HepG2 (cell line): ENCODE measurements at regions not wholly inside any gene's neighbourhood (a gene's known extent, or its start where the extent isn't known, plus 50 kb on each side); places are given as distances from the start of the nearest gene placed in this dataset.

Source experiments
- CHD2 ChIP-seq: IDR thresholded peaks from 2 replicates; pipeline ENCODE4 v1.6.1; 2011; ENCODE audit warnings: low read depth, low read length, improper control_type of control experiment
- EP300 ChIP-seq, 3 experiments: sonication (generic) in 1 of 3; formaldehyde crosslinking in 1 of 3; IDR thresholded peaks; 2 replicates each; pipeline versions ENCODE4 v1.5.1 to v1.6.1; 2011 to 2020; ENCODE audit warnings: low read depth in 2 of 3, low read length in 2 of 3, borderline replicate concordance in 1 of 3, improper control_type of control experiment in 1 of 3, mild to moderate bottlenecking in 1 of 3, missing genetic modification reagents in 1 of 3, moderate library complexity in 1 of 3
- HCFC1 ChIP-seq: fragments of 150-350 bp; IDR thresholded peaks from 2 replicates; pipeline ENCODE4 v1.6.1; 2014; ENCODE audit warnings: low read depth, low read length
- ZNF143 ChIP-seq: sonication (generic); formaldehyde crosslinking; IDR thresholded peaks from 2 replicates; pipeline ENCODE4 v1.4.0; 2020; ENCODE audit warnings: missing genetic modification reagents
- ZNF766 ChIP-seq: sonication (generic); formaldehyde crosslinking; IDR thresholded peaks from 2 replicates; pipeline ENCODE4 v1.5.0; 2020; ENCODE audit warnings: missing genetic modification reagents, borderline replicate concordance
- ZSCAN31 ChIP-seq: sonication (generic); formaldehyde crosslinking; IDR thresholded peaks from 2 replicates; pipeline ENCODE4 v1.5.0; 2020; ENCODE audit warnings: low read depth, mild to moderate bottlenecking, missing genetic modification reagents
- TF ChIP-seq, protein P1 (sequence below): sonication (generic); formaldehyde crosslinking; IDR thresholded peaks from 2 replicates; pipeline ENCODE4 v1.4.0; 2020; ENCODE audit warnings: mild to moderate bottlenecking, missing genetic modification reagents
- TF ChIP-seq, protein P2 (sequence below): sonication (generic); formaldehyde crosslinking; IDR thresholded peaks from 2 replicates; pipeline ENCODE4 v1.8.1; 2022; ENCODE audit warnings: low read depth, mild to moderate bottlenecking, missing genetic modification reagents

DNA sequence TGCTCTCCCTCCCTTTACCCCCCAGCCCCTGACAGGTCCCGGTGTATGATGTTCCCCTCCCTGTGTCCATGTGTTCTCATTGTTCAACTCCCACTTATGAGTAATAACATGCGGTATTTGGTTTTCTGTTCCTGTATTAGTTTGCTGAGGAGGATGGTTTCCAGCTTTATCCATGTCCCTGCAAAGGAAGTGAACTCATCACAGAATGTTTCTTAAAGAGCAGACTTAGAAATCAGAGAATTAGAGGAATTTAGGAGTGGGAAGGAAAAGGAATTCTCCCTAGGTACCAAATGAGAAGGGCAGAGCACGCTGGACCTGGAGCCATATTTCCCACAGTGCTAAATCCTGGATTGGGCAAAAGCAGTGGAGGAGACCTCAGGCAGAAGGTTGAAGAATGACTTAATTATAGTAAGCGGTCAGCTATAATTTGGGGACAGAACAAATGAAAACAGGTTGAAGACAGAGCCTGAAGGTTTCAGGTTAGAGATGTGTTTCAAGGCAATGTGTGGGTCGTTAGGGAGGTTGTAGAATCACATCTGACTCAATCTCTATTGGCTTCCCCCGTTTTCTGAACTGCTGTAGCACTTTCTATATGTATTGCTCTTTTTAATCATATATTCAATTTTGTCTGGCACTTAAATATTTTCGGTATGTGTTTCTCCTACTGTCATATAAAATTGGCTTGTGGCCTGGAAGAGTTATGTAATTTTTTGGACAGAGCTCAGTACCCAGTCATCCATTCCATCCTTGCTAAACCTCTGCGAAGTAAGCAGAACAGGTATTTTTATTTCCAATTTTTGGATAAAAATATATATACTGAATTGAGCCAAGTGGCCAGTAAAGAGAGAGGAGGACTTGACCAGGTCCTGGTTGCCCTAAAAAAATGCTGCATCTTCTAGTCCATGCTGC is 210.5 kb upstream of the KLF6 start:
- TF ChIP-seq ZSCAN31 (CRISPR knock-in tag) (no peak), HCFC1 (no peak), CHD2 (no peak), ZNF143 (no peak), ZNF766 (CRISPR knock-in tag) (no peak), EP300 (IDR thresholded peaks at IDR 0.05; ENCODE audit: low read depth in 2 of 2, low read length in 2 of 2) (no peak), EP300 (CRISPR knock-in tag; IDR thresholded peaks at IDR 0.05; ENCODE audit: borderline replicate concordance) (no peak)
- TF ChIP-seq, protein P1, sequence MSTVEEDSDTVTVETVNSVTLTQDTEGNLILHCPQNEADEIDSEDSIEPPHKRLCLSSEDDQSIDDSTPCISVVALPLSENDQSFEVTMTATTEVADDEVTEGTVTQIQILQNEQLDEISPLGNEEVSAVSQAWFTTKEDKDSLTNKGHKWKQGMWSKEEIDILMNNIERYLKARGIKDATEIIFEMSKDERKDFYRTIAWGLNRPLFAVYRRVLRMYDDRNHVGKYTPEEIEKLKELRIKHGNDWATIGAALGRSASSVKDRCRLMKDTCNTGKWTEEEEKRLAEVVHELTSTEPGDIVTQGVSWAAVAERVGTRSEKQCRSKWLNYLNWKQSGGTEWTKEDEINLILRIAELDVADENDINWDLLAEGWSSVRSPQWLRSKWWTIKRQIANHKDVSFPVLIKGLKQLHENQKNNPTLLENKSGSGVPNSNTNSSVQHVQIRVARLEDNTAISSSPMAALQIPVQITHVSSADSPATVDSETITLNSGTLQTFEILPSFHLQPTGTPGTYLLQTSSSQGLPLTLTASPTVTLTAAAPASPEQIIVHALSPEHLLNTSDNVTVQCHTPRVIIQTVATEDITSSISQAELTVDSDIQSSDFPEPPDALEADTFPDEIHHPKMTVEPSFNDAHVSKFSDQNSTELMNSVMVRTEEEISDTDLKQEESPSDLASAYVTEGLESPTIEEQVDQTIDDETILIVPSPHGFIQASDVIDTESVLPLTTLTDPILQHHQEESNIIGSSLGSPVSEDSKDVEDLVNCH (CRISPR knock-in tag): no peak
- TF ChIP-seq, protein P2, sequence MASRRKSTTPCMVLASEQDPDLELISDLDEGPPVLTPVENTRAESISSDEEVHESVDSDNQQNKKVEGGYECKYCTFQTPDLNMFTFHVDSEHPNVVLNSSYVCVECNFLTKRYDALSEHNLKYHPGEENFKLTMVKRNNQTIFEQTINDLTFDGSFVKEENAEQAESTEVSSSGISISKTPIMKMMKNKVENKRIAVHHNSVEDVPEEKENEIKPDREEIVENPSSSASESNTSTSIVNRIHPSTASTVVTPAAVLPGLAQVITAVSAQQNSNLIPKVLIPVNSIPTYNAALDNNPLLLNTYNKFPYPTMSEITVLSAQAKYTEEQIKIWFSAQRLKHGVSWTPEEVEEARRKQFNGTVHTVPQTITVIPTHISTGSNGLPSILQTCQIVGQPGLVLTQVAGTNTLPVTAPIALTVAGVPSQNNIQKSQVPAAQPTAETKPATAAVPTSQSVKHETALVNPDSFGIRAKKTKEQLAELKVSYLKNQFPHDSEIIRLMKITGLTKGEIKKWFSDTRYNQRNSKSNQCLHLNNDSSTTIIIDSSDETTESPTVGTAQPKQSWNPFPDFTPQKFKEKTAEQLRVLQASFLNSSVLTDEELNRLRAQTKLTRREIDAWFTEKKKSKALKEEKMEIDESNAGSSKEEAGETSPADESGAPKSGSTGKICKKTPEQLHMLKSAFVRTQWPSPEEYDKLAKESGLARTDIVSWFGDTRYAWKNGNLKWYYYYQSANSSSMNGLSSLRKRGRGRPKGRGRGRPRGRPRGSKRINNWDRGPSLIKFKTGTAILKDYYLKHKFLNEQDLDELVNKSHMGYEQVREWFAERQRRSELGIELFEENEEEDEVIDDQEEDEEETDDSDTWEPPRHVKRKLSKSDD (CRISPR knock-in tag): no peak
